ENCODE measurements at regions not wholly inside any gene's neighbourhood (a gene's known extent, or its start where the extent isn't known, plus 50 kb on each side); places are given as distances from the start of the nearest gene placed in this dataset.

DNA sequence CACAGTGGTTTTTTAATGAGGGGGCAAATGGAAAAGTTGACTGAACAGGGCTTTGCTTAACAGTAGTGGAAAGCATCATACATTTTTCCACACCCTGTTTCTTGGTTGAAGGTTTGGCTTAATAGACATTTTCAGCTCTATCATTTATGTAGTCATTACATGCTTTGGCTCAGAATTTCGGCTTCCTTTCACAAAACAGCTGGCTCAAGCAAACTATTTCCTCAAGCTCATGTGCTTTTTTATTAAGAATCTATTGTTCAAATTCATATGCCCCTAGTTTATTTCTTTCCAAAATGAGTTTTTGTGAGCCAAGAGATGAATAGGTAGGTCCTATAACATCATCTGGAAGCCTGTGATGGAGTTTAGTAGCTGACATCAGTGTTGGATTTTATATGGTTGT is 113.8 kb downstream of the SLITRK6 start:
- ChIA-PET POLR2A (no interaction called here), CTCF (no interaction called here)
- Mint-ChIP-seq H3K4me3 (ENCODE audit: unreplicated experiment) (no peak overlapping the region), H3K27me3 (ENCODE audit: insufficient read depth, unreplicated experiment) (no peaks in the 10 kb centered on the region), H3K4me1 (ENCODE audit: low read depth, unreplicated experiment) (no peaks in the 10 kb centered on the region), H3K27ac (ENCODE audit: unreplicated experiment) (no peak overlapping the region), H3K9me3 (ENCODE audit: unreplicated experiment) (no peaks in the 10 kb centered on the region), H3K36me3 (ENCODE audit: insufficient read depth, unreplicated experiment) (no peaks in the 10 kb centered on the region)
- H3K4me1 ChIP-seq = no peaks in the 10 kb centered on the region
- no peak overlapping the region for H3K4me3 ChIP-seq (ENCODE audit: low read depth, low read length)
- no peak for DNase-seq
- no peaks in the 10 kb centered on the region for H3K36me3 ChIP-seq (ENCODE audit: control insufficient read depth, insufficient read depth, low read length)
- no peaks in the 10 kb centered on the region for H3K9me3 ChIP-seq
- BruUV-seq (replicated peaks) = no TSS peak
- TF ChIP-seq, protein P1, sequence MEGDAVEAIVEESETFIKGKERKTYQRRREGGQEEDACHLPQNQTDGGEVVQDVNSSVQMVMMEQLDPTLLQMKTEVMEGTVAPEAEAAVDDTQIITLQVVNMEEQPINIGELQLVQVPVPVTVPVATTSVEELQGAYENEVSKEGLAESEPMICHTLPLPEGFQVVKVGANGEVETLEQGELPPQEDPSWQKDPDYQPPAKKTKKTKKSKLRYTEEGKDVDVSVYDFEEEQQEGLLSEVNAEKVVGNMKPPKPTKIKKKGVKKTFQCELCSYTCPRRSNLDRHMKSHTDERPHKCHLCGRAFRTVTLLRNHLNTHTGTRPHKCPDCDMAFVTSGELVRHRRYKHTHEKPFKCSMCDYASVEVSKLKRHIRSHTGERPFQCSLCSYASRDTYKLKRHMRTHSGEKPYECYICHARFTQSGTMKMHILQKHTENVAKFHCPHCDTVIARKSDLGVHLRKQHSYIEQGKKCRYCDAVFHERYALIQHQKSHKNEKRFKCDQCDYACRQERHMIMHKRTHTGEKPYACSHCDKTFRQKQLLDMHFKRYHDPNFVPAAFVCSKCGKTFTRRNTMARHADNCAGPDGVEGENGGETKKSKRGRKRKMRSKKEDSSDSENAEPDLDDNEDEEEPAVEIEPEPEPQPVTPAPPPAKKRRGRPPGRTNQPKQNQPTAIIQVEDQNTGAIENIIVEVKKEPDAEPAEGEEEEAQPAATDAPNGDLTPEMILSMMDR (IDR thresholded peaks at IDR 0.05; ENCODE audit: insufficient read depth in 1 of 2, low read depth in 1 of 2, low read length in 1 of 2, severe bottlenecking in 1 of 2, unreplicated experiment in 1 of 2) = no peak
- no peaks in the 10 kb centered on the region for H3K27me3 ChIP-seq (replicated peaks; ENCODE audit: control insufficient read depth, insufficient read depth, low read length)
- intact Hi-C loops (cut with micrococcal nuclease; ENCODE audit: unreplicated experiment) = no loop called here

DNA sequence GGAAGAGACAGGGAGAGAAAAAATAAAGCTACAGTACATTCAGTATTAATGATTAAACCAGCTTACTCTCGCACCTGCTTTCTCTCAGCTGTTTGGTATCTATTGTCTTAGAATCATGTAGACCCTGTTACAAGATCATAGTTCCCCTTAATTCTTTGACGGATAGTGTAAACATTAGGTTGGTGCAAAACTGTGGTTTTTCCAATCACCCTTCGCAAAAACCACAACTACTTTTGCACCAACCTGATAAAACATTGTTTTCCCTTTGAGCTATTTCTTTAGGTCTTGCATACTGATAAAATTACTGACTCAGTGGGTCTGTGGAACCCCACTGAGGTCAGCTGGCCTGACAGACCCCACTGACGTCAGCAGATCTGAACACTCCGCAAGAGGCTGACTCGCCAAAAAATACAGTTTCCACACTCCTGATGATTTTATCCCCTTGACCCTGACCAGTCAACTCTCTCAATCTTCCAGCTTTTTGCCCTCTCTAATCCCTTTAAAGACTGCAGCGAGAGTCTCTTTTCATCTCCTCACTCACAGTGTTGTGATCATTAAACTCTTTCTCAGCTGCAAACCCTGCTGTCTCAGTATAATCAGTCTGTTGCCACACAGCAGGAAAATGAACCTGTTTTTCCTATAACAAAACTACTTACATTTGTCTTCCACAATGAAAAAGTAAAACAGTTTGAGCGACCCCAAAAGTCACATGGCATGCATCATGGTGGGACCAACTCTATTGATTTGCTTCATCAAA is 123.9 kb downstream of the SLITRK6 start:
- H3K4me3 ChIP-seq (ENCODE audit: low read depth, low read length) = no peak overlapping the region
- peaks cover 6% of the 10 kb centered on the region for H3K9me3 ChIP-seq
- Mint-ChIP-seq H3K36me3 (ENCODE audit: insufficient read depth, unreplicated experiment) (peaks cover 5% of the 10 kb centered on the region), H3K27ac (ENCODE audit: unreplicated experiment) (no peak overlapping the region), H3K27me3 (ENCODE audit: insufficient read depth, unreplicated experiment) (peaks cover 2% of the 10 kb centered on the region), H3K9me3 (ENCODE audit: unreplicated experiment) (peaks cover 16% of the 10 kb centered on the region), H3K4me1 (ENCODE audit: low read depth, unreplicated experiment) (no peaks in the 10 kb centered on the region), H3K4me3 (ENCODE audit: unreplicated experiment) (no peak overlapping the region)
- H3K4me1 ChIP-seq = no peaks in the 10 kb centered on the region
- intact Hi-C loops (cut with micrococcal nuclease; ENCODE audit: unreplicated experiment) = no loop called here
- no TSS peak for BruUV-seq (replicated peaks)
- CTCF ChIA-PET = no interaction called here
- H3K27me3 ChIP-seq (replicated peaks; ENCODE audit: control insufficient read depth, insufficient read depth, low read length) = no peaks in the 10 kb centered on the region
- TF ChIP-seq, protein P1 (IDR thresholded peaks at IDR 0.05; ENCODE audit: insufficient read depth in 1 of 2, low read depth in 1 of 2, low read length in 1 of 2, severe bottlenecking in 1 of 2, unreplicated experiment in 1 of 2) = no peak
- H3K36me3 ChIP-seq (ENCODE audit: control insufficient read depth, insufficient read depth, low read length) = no peaks in the 10 kb centered on the region
- DNase-seq = no peak
- POLR2A ChIA-PET = no interaction called here

DNA sequence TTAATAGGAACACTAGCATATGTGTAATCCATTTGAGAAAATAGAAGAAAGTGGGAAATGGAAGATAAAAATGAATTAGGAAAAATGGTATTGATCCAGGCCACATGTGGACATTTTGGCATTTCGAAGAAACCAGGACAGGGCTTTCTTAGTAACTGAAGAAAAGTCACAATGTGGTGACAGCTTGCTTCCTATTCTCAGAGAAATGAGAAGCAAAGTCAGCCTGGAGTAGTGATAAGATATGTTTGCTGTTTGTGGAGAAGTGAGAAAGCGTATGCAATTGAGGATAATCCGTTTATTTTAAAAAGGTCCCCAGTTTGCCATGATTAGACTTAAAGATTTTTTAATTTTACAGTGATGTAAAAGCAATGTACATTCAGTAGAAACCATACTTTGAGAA is 127.9 kb downstream of the SLITRK6 start:
- no TSS peak for BruUV-seq (replicated peaks)
- Mint-ChIP-seq H3K9me3 (ENCODE audit: unreplicated experiment) (peaks cover 13% of the 10 kb centered on the region), H3K27me3 (ENCODE audit: insufficient read depth, unreplicated experiment) (peaks cover 2% of the 10 kb centered on the region), H3K36me3 (ENCODE audit: insufficient read depth, unreplicated experiment) (peaks cover 5% of the 10 kb centered on the region), H3K27ac (ENCODE audit: unreplicated experiment) (no peak overlapping the region), H3K4me3 (ENCODE audit: unreplicated experiment) (no peak overlapping the region), H3K4me1 (ENCODE audit: low read depth, unreplicated experiment) (no peaks in the 10 kb centered on the region)
- Histone ChIP-seq H3K36me3 (ENCODE audit: control insufficient read depth, insufficient read depth, low read length) (no peaks in the 10 kb centered on the region), H3K27me3 (replicated peaks; ENCODE audit: control insufficient read depth, insufficient read depth, low read length) (no peaks in the 10 kb centered on the region), H3K4me1 (no peaks in the 10 kb centered on the region), H3K9me3 (peaks cover 3% of the 10 kb centered on the region; the same call in 1 of the 2 replicates), H3K4me3 (ENCODE audit: low read depth, low read length) (no peak overlapping the region)
- ChIA-PET CTCF (no interaction called here), POLR2A (no interaction called here)
- no peak for DNase-seq
- intact Hi-C loops (cut with micrococcal nuclease; ENCODE audit: unreplicated experiment) = no loop called here
- TF ChIP-seq, protein P1 (IDR thresholded peaks at IDR 0.05; ENCODE audit: insufficient read depth in 1 of 2, low read depth in 1 of 2, low read length in 1 of 2, severe bottlenecking in 1 of 2, unreplicated experiment in 1 of 2) = no peak

Measured in Caco-2 (cell line).